MCF 10A (cell line): ENCODE measurements at regions not wholly inside any gene's neighbourhood (a gene's known extent, or its start where the extent isn't known, plus 50 kb on each side); places are given as distances from the start of the nearest gene placed in this dataset.

Source experiments
- BruUV-seq: library from RNA; stranded (reverse); fragments of 400-500 nt; replicated peaks from 2 replicates; lab custom pipeline; 2021; lab: Mats Ljungman, UMichigan
- CTCF ChIA-PET: fragments of 300-600 bp; sonication (Branson Sonifier 250); formaldehyde crosslinking; extraction: SDS; loops from one replicate; lab custom pipeline; 2021; ENCODE audit warnings: antibody characterized with exemption, inconsistent platforms; lab: Yijun Ruan, JAX
- POLR2A ChIA-PET: fragments of 300-600, 350-650 bp; sonication (Branson Sonifier 250); formaldehyde crosslinking; extraction: SDS; loops from one replicate; lab custom pipeline; 2020; ENCODE audit warnings: antibody characterized with exemption, inconsistent platforms; lab: Yijun Ruan, JAX
- DNase-seq: peaks from one replicate; pipeline ENCODE4 v3.0.0-alpha.2; 2018; ENCODE audit not compliant: unreplicated experiment
- H3K27ac Mint-ChIP-seq: one replicate; pipeline ENCODE4 v1.8.0; 2022; ENCODE audit warnings: mild to moderate bottlenecking, low read depth, mixed read lengths; ENCODE audit not compliant: unreplicated experiment
- H3K27me3 Mint-ChIP-seq: one replicate; pipeline ENCODE4 v1.8.0; 2022; ENCODE audit warnings: mixed read lengths; ENCODE audit not compliant: insufficient read depth, unreplicated experiment
- H3K36me3 Mint-ChIP-seq: one replicate; pipeline ENCODE4 v1.8.0; 2022; ENCODE audit warnings: mild to moderate bottlenecking, moderate library complexity, mixed read lengths; ENCODE audit not compliant: insufficient read depth, unreplicated experiment
- H3K4me1 Mint-ChIP-seq: one replicate; pipeline ENCODE4 v1.8.0; 2022; ENCODE audit warnings: mixed read lengths; ENCODE audit not compliant: insufficient read depth, unreplicated experiment
- H3K4me3 Mint-ChIP-seq: one replicate; pipeline ENCODE4 v1.8.0; 2022; ENCODE audit warnings: mild to moderate bottlenecking, moderate library complexity, mixed read lengths; ENCODE audit not compliant: unreplicated experiment
- H3K9me3 Mint-ChIP-seq: one replicate; pipeline ENCODE4 v1.8.0; 2022; ENCODE audit warnings: mixed read lengths; ENCODE audit not compliant: unreplicated experiment
- CTCF ChIP-seq: fragments of 200-600 bp; IDR thresholded peaks from one replicate; pipeline ENCODE4 v1.8.0; 2022; ENCODE audit warnings: antibody characterized with exemption, mild to moderate bottlenecking; ENCODE audit not compliant: unreplicated experiment
- intact Hi-C: fragments of 100-400 bp; cut with micrococcal nuclease; formaldehyde crosslinking; loops from 2 replicates; pipeline ENCODE4 v1.14.1; 2022

GRCh38 chr14:98835051-98835824 is 436.8 kb downstream of the BCL11B start:
- Mint-ChIP-seq H3K4me1 (no peaks in the 10 kb centered on the region), H3K27me3 (no peaks in the 10 kb centered on the region), H3K36me3 (no peaks in the 10 kb centered on the region), H3K9me3 (no peaks in the 10 kb centered on the region), H3K27ac (no peak overlapping the region), H3K4me3 (no peak overlapping the region)
- intact Hi-C loops, result no loop called here
- CTCF ChIA-PET, result no interaction called here
- POLR2A ChIA-PET, result no interaction called here
- no peak for TF ChIP-seq CTCF
- DNase-seq, result no peak
- no TSS peak for BruUV-seq

- H3K9me3 Mint-ChIP-seq, result no peaks in the 10 kb centered on the region
- POLR2A ChIA-PET, result no interaction called here
- no peaks in the 10 kb centered on the region for H3K36me3 Mint-ChIP-seq
- no TSS peak for BruUV-seq
- intact Hi-C loops, result no loop called here
- H3K4me1 Mint-ChIP-seq, result no peaks in the 10 kb centered on the region
- TF ChIP-seq CTCF, result no peak
- no peak overlapping the region for H3K4me3 Mint-ChIP-seq
- CTCF ChIA-PET, result no interaction called here
- no peaks in the 10 kb centered on the region for H3K27me3 Mint-ChIP-seq
- no peak overlapping the region for H3K27ac Mint-ChIP-seq
- DNase-seq, result no peak
These were observed 436.2 kb downstream of the BCL11B start for GRCh38 chr14:98835825-98836100.

DNA sequence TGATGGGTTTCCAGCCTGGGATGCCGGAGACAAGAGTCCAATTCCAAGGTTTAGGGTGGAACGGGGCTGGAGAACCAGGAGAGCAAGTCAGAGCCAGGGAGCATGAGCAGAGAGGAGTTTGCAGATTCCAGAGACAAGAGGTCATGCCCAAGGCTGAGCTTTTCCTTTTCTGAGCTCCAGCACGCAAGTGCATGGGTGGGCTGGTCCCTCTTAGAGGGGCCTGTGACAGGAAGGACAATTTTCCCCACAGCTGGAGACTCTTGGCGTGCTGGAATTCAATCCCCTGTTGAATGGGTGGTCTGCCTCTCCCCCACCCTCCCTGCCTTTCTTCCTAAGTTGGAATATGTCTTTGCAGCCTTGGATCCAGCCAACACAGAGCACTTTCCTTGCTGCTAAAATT is 431.9 kb downstream of the BCL11B start:
- no peak for DNase-seq
- no peak for TF ChIP-seq CTCF
- H3K4me1 Mint-ChIP-seq, result no peaks in the 10 kb centered on the region
- H3K9me3 Mint-ChIP-seq, result no peaks in the 10 kb centered on the region
- intact Hi-C loops, result no loop called here
- CTCF ChIA-PET, result no interaction called here
- no peak overlapping the region for H3K27ac Mint-ChIP-seq
- BruUV-seq, result no TSS peak
- H3K36me3 Mint-ChIP-seq, result no peaks in the 10 kb centered on the region
- no peak overlapping the region for H3K4me3 Mint-ChIP-seq
- POLR2A ChIA-PET, result no interaction called here
- peaks cover 9% of the 10 kb centered on the region for H3K27me3 Mint-ChIP-seq

- ChIA-PET CTCF (no interaction called here), POLR2A (no interaction called here)
- BruUV-seq, result no TSS peak
- no peaks in the 10 kb centered on the region for H3K36me3 Mint-ChIP-seq
- TF ChIP-seq CTCF, result no peak
- H3K4me1 Mint-ChIP-seq, result no peaks in the 10 kb centered on the region
- DNase-seq, result no peak
- H3K9me3 Mint-ChIP-seq, result no peaks in the 10 kb centered on the region
- intact Hi-C loops, result no loop called here
- no peak overlapping the region for H3K4me3 Mint-ChIP-seq
- peaks cover 13% of the 10 kb centered on the region for H3K27me3 Mint-ChIP-seq
- no peak overlapping the region for H3K27ac Mint-ChIP-seq
These were observed 431.5 kb downstream of the BCL11B start for GRCh38 chr14:98840511-98840910.
